ENCODE measurements at regions not wholly inside any gene's neighbourhood (a gene's known extent, or its start where the extent isn't known, plus 50 kb on each side); places are given as distances from the start of the nearest gene placed in this dataset.

GRCh38 chr12:91863702-91864101 lies 281.9 kb downstream of the BTG1 start:
- TF ChIP-seq CTCF (IDR thresholded peaks at IDR 0.05) (no peak), POLR2AphosphoS5 (IDR thresholded peaks at IDR 0.05) (no peak), POLR2A (IDR thresholded peaks at IDR 0.05) (no peak)
